ENCODE measurements at regions not wholly inside any gene's neighbourhood (a gene's known extent, or its start where the extent isn't known, plus 50 kb on each side); places are given as distances from the start of the nearest gene placed in this dataset.

GRCh38 chr4:136841526-136841925 lies 690.8 kb downstream of the PCDH18 start:
- no peak for TF ChIP-seq CTCF (IDR thresholded peaks at IDR 0.05)
- TF ChIP-seq POLR2A (IDR thresholded peaks at IDR 0.05), result no peak
